HCT116 (cell line): ENCODE measurements at regions not wholly inside any gene's neighbourhood (a gene's known extent, or its start where the extent isn't known, plus 50 kb on each side); places are given as distances from the start of the nearest gene placed in this dataset.

ENCODE experiments used
- EZH2 ChIP-seq: fragments of 200-600 bp; sonication (generic); IDR thresholded peaks from 2 replicates; pipeline ENCODE4 v1.6.1; 2017; ENCODE audit warnings: antibody characterized with exemption, mixed run types
- EZH2phosphoT487 ChIP-seq: fragments of 200-600 bp; IDR thresholded peaks from 2 replicates; pipeline ENCODE4 v1.6.1; 2018; ENCODE audit warnings: antibody characterized with exemption, borderline replicate concordance
- RAD21 ChIP-seq: IDR thresholded peaks from 2 replicates; pipeline ENCODE4 v1.6.1; 2012; ENCODE audit warnings: low read depth, mild to moderate bottlenecking
- SRF ChIP-seq: IDR thresholded peaks from 2 replicates; pipeline ENCODE4 v1.6.1; 2012; ENCODE audit warnings: low read depth
- TF ChIP-seq, protein P1 (sequence below), 3 experiments: fragments of 200-600 bp in 1 of 3; sonication (generic) in 1 of 3; IDR thresholded peaks in 2 of 3; conservative IDR thresholded peaks in 1 of 3; 2 replicates each; pipeline ENCODE4 v1.5.1; 2012 to 2017; ENCODE audit warnings: low read depth in 2 of 3, low read length in 2 of 3, antibody characterized with exemption in 1 of 3, borderline replicate concordance in 1 of 3, control low read depth in 1 of 3, mild to moderate bottlenecking in 1 of 3, mixed read lengths in 1 of 3, mixed run types in 1 of 3, moderate library complexity in 1 of 3; ENCODE audit not compliant: insufficient read depth in 1 of 3

DNA sequence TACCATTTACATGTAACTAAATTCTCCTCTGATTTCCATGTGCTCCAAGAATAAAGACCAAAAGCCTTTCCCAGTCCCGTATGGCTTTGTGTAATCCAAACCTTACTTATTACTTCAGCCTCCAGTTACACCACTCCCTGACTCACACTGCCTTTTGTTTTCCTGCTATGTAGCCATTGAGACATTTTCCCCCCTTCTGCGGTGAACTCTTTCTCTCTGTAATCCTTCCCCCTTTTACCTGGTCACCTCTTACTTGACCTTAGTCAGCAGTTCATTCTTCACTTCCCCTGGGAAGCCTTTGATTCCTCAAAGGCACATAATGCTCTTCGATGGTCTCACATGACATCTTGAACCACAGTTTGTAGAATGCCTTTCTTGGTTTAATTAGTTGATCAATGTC, 256.0 kb upstream of the FANCL start:
- TF ChIP-seq, protein P1, sequence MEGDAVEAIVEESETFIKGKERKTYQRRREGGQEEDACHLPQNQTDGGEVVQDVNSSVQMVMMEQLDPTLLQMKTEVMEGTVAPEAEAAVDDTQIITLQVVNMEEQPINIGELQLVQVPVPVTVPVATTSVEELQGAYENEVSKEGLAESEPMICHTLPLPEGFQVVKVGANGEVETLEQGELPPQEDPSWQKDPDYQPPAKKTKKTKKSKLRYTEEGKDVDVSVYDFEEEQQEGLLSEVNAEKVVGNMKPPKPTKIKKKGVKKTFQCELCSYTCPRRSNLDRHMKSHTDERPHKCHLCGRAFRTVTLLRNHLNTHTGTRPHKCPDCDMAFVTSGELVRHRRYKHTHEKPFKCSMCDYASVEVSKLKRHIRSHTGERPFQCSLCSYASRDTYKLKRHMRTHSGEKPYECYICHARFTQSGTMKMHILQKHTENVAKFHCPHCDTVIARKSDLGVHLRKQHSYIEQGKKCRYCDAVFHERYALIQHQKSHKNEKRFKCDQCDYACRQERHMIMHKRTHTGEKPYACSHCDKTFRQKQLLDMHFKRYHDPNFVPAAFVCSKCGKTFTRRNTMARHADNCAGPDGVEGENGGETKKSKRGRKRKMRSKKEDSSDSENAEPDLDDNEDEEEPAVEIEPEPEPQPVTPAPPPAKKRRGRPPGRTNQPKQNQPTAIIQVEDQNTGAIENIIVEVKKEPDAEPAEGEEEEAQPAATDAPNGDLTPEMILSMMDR (IDR thresholded peaks at IDR 0.05 in 2 of 3, conservative IDR thresholded peaks at IDR 0.05 in 1 of 3; ENCODE audit: borderline replicate concordance in 1 of 3, insufficient read depth in 1 of 3, low read depth in 2 of 3, low read length in 2 of 3): no peak
- TF ChIP-seq RAD21 (no peak), SRF (no peak), EZH2phosphoT487 (no peak), EZH2 (no peak)
